Stimulated activated naive B cell treated with anti-CD40 and anti-IgM and Interleukin-4, amounts not matched to agents 10 μg/mL and 1 μg/mL and 100 μg/mL, for 72 hours (primary cell): ENCODE measurements at regions not wholly inside any gene's neighbourhood (a gene's known extent, or its start where the extent isn't known, plus 50 kb on each side); places are given as distances from the start of the nearest gene placed in this dataset.
A peak's percentile ranks its signal among the peaks of the same experiment; 100 is the strongest.

ENCODE experiments used
- ATAC-seq, 2 donors: fragments of 150-1000 bp; cut with Tn5 transposase; replicated peaks; 2 replicates each; pipeline ENCODE4 v1.10.0; 2021; ENCODE audit warnings: moderate library complexity in 1 of 2
- DNase-seq: peaks from one replicate; pipeline ENCODE4 v3.0.0; 2021
- H3K27ac Mint-ChIP-seq: one replicate; pipeline ENCODE4 v1.8.0; 2022; ENCODE audit warnings: mild to moderate bottlenecking, mixed read lengths
- H3K27me3 Mint-ChIP-seq, 2 donors: one replicate each; pipeline ENCODE4 v1.8.0; 2022; ENCODE audit warnings: mixed read lengths in 2 of 2
- H3K36me3 Mint-ChIP-seq, 2 donors: one replicate each; pipeline ENCODE4 v1.8.0; 2022; ENCODE audit warnings: mixed read lengths in 2 of 2, mild to moderate bottlenecking in 1 of 2
- H3K4me1 Mint-ChIP-seq, 2 donors: one replicate each; pipeline ENCODE4 v1.8.0; 2022; ENCODE audit warnings: mixed read lengths in 2 of 2, mild to moderate bottlenecking in 1 of 2
- H3K4me3 Mint-ChIP-seq, 2 donors: one replicate each; pipeline ENCODE4 v1.8.0; 2022; ENCODE audit warnings: mild to moderate bottlenecking in 2 of 2, mixed read lengths in 2 of 2, moderate library complexity in 1 of 2
- H3K9me3 Mint-ChIP-seq, 2 donors: one replicate each; pipeline ENCODE4 v1.8.0; 2022; ENCODE audit warnings: mixed read lengths in 2 of 2, mild to moderate bottlenecking in 1 of 2

- ATAC-seq = no peak
- H3K27ac Mint-ChIP-seq = no peak overlapping the region
- peaks cover 0 to 6% of the 10 kb centered on the region in 2 donors for H3K9me3 Mint-ChIP-seq
- no peak overlapping the region for H3K4me3 Mint-ChIP-seq
- no peaks in the 10 kb centered on the region for H3K36me3 Mint-ChIP-seq
- no peak for DNase-seq
- peaks cover 0 to 4% of the 10 kb centered on the region in 2 donors for H3K27me3 Mint-ChIP-seq
- no peaks in the 10 kb centered on the region for H3K4me1 Mint-ChIP-seq
Observed at GRCh38 chr18:70523035-70523791, 234.4 kb downstream of the SOCS6 start.

GRCh38 chr18:70522183-70522680, 233.4 kb downstream of the SOCS6 start:
- peaks cover 0 to 4% of the 10 kb centered on the region in 2 donors for H3K27me3 Mint-ChIP-seq
- ATAC-seq (no peak), DNase-seq (no peak)
- H3K27ac Mint-ChIP-seq = no peak overlapping the region
- no peaks in the 10 kb centered on the region for H3K4me1 Mint-ChIP-seq
- H3K9me3 Mint-ChIP-seq = peaks cover 0 to 6% of the 10 kb centered on the region in 2 donors
- no peaks in the 10 kb centered on the region for H3K36me3 Mint-ChIP-seq
- H3K4me3 Mint-ChIP-seq = no peak overlapping the region

- no peak for ATAC-seq
Observed at GRCh38 chr18:70520867-70521266, 232.0 kb downstream of the SOCS6 start.

GRCh38 chr18:70513502-70514171, 224.8 kb downstream of the SOCS6 start:
- Mint-ChIP-seq H3K27me3 (no peaks in the 10 kb centered on the region), H3K9me3 (no peaks in the 10 kb centered on the region), H3K4me1 (no peaks in the 10 kb centered on the region), H3K4me3 (no peak overlapping the region), H3K27ac (no peak overlapping the region), H3K36me3 (no peaks in the 10 kb centered on the region)
- ATAC-seq (peak in 1 of 2 donors; percentile 17), DNase-seq (no peak)

More at GRCh38 chr18:70520867-70521266, 232.0 kb downstream of the SOCS6 start:
- Mint-ChIP-seq H3K36me3 (no peaks in the 10 kb centered on the region), H3K27ac (no peak overlapping the region), H3K4me1 (no peaks in the 10 kb centered on the region), H3K4me3 (no peak overlapping the region), H3K9me3 (peaks cover 0 to 4% of the 10 kb centered on the region in 2 donors), H3K27me3 (no peaks in the 10 kb centered on the region)
- no peak for DNase-seq

GRCh38 chr18:70507970-70508369, 219.1 kb downstream of the SOCS6 start:
- Mint-ChIP-seq H3K36me3 (no peaks in the 10 kb centered on the region), H3K4me3 (no peak overlapping the region), H3K27me3 (peaks cover 4 to 5% of the 10 kb centered on the region in 2 donors), H3K27ac (no peak overlapping the region), H3K9me3 (no peaks in the 10 kb centered on the region), H3K4me1 (no peaks in the 10 kb centered on the region)
- no peak for DNase-seq
- no peak for ATAC-seq

DNA sequence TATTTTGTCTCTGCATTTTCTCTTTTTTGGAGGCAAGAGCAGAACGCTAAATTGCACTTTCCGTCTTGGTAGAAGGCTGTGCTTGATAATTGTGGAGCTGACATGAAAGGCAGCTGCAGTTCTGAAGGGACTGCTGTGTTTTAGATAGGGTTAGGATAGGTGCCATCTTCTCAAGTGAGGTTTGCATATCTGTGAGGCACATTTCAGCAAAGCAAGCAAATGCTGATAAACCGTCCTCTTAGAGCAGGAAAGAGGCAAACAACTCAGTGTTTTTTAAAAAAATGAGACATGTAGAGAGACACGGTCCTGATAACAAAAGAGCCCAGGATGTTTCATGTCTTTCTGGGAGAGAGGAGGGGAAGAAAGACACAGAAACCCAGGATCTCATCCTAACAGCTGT, 217.7 kb downstream of the SOCS6 start:
- Mint-ChIP-seq H3K36me3 (no peaks in the 10 kb centered on the region), H3K9me3 (no peaks in the 10 kb centered on the region), H3K27me3 (peaks cover 4 to 5% of the 10 kb centered on the region in 2 donors), H3K4me3 (no peak overlapping the region), H3K27ac (no peak overlapping the region), H3K4me1 (no peaks in the 10 kb centered on the region)
- DNase-seq (no peak), ATAC-seq (no peak)

DNA sequence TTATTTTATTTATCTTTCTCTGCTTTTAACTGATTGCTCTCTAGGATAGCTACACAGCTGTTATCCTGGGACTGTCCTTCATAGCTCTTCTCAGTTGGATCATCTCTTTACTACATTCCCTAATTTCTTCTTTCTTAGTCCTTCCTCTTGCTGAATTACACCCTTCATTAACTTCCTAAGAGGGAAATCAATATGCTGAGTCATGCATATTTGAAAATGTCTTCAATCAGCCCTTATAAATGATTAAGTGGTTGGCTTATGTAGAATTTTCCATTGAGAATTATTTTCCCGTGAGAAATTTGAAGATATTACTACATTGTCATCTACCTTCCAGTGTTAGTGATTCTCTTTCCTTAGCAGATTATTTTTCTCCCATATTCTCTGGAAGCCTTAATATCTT, 214.2 kb downstream of the SOCS6 start:
- Mint-ChIP-seq H3K27ac (no peak overlapping the region), H3K27me3 (peaks cover 4 to 5% of the 10 kb centered on the region in 2 donors), H3K4me3 (no peak overlapping the region), H3K36me3 (no peaks in the 10 kb centered on the region), H3K4me1 (no peaks in the 10 kb centered on the region), H3K9me3 (no peaks in the 10 kb centered on the region)
- DNase-seq (no peak), ATAC-seq (no peak)

DNA sequence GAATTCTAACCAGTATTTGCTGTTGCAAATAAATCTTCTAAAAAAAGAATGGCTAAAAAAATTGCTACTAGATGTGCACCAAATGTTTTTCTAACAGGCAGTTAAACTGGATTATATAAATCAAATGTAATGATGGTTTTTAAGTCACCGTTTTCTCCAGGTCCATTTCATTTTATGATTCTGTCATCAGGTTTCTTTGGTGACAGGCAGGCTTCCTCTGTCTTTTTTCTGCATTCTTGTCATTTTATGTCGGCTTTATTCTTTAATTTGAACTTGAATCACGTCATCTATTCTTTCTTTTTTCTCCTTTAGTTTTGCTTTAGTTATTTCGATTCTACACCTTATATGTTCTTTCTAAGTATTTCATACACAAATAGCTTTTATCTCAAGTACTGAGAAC, 212.5 kb downstream of the SOCS6 start:
- no peaks in the 10 kb centered on the region for H3K9me3 Mint-ChIP-seq
- H3K4me3 Mint-ChIP-seq = no peak overlapping the region
- DNase-seq = no peak
- peaks cover 0 to under 1% of the 10 kb centered on the region in 2 donors for H3K27me3 Mint-ChIP-seq
- no peak overlapping the region for H3K27ac Mint-ChIP-seq
- no peaks in the 10 kb centered on the region for H3K36me3 Mint-ChIP-seq
- H3K4me1 Mint-ChIP-seq = no peaks in the 10 kb centered on the region
- no peak for ATAC-seq

DNA sequence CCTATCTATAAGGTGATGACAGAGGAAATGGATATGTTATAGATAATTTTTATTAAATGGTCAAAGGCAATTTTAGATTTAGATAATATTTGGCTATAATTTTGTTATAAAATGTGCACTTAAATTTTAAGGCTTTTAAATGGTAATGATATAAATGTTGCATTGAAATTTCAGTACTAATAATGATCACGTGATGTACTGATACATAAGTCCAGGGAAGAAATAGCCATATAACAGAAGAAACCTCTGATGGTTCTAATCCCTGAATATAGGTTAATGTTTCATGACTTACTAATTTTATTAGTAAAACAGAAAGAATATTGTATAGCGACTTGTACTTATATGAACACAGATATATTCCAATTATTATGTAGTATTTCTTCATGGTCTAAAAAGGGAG, 211.9 kb downstream of the SOCS6 start:
- Mint-ChIP-seq H3K4me3 (no peak overlapping the region), H3K4me1 (no peaks in the 10 kb centered on the region), H3K9me3 (no peaks in the 10 kb centered on the region), H3K36me3 (no peaks in the 10 kb centered on the region), H3K27ac (no peak overlapping the region), H3K27me3 (no peaks in the 10 kb centered on the region)
- ATAC-seq (no peak), DNase-seq (no peak)

GRCh38 chr18:70499218-70499691, 210.4 kb downstream of the SOCS6 start:
- ATAC-seq = peak; percentile 34 to 62
- Mint-ChIP-seq H3K27ac (no peak overlapping the region), H3K9me3 (no peaks in the 10 kb centered on the region), H3K4me3 (no peak overlapping the region), H3K36me3 (no peaks in the 10 kb centered on the region), H3K4me1 (no peaks in the 10 kb centered on the region), H3K27me3 (no peaks in the 10 kb centered on the region)
- no peak for DNase-seq

DNA sequence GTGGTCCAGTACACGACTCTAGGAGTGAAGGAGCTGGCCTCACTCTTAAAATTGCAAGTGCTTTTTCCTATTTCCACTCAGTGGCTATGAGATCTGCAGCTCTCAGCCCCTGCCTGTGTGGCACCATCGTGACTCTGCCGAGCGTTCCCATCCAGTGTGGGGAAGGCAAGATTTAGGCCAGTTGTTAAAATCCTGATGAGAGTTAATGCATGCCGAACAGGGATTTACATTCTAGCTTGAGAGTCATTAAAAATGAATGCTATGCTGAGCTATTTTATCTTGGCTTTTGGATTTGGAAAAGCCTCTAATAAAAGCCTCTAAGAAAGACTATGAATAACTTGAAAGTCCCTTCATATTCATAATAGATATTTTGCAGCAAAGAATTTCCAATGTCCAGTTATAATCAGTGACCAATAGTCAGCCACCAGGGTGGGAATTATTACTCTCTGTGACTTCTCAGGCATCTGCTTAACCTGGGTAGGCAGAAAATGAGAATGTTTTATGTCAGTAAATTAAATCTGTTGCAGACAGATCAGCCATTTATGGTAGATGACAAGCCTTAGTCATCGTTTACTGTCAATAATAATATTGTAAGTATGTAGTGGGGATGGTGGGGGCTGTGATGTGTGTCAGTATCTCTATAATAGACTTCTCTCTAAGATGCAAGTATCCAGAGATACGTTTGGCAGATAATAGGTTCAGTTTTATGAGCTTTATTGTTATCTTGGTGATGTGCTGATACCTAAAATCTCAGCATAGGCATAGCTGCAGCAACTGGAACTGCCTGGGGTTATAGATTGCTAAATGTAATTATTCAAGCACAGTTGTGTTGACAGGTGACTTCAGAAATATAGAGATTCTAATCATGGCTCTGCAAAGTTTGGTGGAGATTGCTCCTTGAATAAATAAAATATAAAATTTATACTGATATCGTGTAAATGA, 207.8 kb downstream of the SOCS6 start:
- Mint-ChIP-seq H3K9me3 (no peaks in the 10 kb centered on the region), H3K27me3 (no peaks in the 10 kb centered on the region), H3K27ac (no peak overlapping the region), H3K36me3 (no peaks in the 10 kb centered on the region), H3K4me1 (no peaks in the 10 kb centered on the region), H3K4me3 (no peak overlapping the region)
- DNase-seq (no peak), ATAC-seq (no peak)

- DNase-seq (no peak), ATAC-seq (peak in 1 of 2 donors; percentile 21)
- no peaks in the 10 kb centered on the region for H3K36me3 Mint-ChIP-seq
- H3K27me3 Mint-ChIP-seq = peaks cover 7 to 8% of the 10 kb centered on the region in 2 donors
- no peak overlapping the region for H3K27ac Mint-ChIP-seq
- no peak overlapping the region for H3K4me3 Mint-ChIP-seq
- no peaks in the 10 kb centered on the region for H3K9me3 Mint-ChIP-seq
- peaks cover 0 to 2% of the 10 kb centered on the region in 2 donors for H3K4me1 Mint-ChIP-seq
Observed at GRCh38 chr18:70494524-70494923, 205.7 kb downstream of the SOCS6 start.

DNA sequence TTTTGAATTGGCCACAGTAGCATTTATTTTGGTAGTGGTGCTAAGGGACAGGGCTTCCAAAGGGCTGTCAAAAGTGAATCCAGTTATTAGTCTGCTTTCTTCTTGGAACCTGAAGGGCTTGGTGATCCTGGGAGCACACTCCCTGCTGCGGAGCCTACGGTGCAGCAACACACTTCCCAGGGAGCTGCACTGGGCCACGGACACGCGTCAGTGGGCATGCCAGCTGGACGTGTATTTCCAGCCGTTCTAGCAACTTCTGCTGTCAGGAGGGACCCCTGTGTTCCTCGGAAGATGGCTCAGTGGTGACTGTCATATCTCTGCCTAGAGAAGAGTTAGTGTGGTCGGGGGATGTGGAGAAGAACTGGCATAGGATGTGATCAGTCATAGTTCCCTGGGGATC, 204.6 kb downstream of the SOCS6 start:
- Mint-ChIP-seq H3K4me3 (no peak overlapping the region), H3K27me3 (peaks cover 7 to 9% of the 10 kb centered on the region in 2 donors), H3K27ac (no peak overlapping the region), H3K9me3 (no peaks in the 10 kb centered on the region), H3K4me1 (peaks cover 0 to 2% of the 10 kb centered on the region in 2 donors), H3K36me3 (no peaks in the 10 kb centered on the region)
- DNase-seq = no peak
- no peak for ATAC-seq

- peaks cover 7 to 18% of the 10 kb centered on the region in 2 donors for H3K27me3 Mint-ChIP-seq
- H3K9me3 Mint-ChIP-seq = no peaks in the 10 kb centered on the region
- peaks cover 0 to 2% of the 10 kb centered on the region in 2 donors for H3K4me1 Mint-ChIP-seq
- no peak overlapping the region for H3K27ac Mint-ChIP-seq
- DNase-seq = no peak
- no peak overlapping the region for H3K4me3 Mint-ChIP-seq
- no peaks in the 10 kb centered on the region for H3K36me3 Mint-ChIP-seq
- peak; percentile 67 to 71 for ATAC-seq
Observed at GRCh38 chr18:70491734-70492348, 203.0 kb downstream of the SOCS6 start.
